Fibroblast of skin of right quadriceps (primary cell): ENCODE measurements at regions not wholly inside any gene's neighbourhood (a gene's known extent, or its start where the extent isn't known, plus 50 kb on each side); places are given as distances from the start of the nearest gene placed in this dataset.
"Not testable (repeated sequence)": the region's sequence is repeated elsewhere in the genome, so short reads cannot be mapped to it uniquely, and the experiment has no call there.

ENCODE experiments used
- DNase-seq: peaks from one replicate; pipeline ENCODE4 v3.0.0-alpha.2; 2013

DNA sequence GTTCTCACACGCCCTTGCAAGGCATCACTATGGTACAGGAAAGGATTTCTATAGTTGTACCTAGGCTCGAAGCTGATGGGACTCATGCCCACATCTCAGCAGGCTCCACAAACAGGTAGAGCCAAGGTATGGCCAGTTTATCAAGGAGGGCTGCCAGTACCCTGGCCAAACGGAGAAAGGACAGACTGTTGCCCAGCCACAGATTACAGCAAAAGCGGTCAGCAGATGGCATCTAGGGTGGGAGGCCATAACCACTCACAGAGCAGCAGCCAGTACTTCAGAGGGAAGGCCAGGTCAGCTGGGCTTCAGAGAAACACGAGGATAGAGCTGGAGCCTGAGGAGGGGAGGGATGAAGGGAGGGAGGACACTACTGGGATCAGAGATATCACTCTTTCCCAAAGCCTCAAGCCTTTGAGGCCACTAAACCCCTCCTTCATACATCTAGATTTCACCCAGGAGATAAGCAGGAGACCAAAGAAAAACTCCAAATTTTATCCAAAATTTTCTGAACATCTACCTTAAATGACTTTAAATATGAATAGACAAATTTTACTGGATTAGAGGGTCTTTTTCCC, 904.2 kb upstream of the NXPH2 start:
- DNase-seq, result no peak

DNA sequence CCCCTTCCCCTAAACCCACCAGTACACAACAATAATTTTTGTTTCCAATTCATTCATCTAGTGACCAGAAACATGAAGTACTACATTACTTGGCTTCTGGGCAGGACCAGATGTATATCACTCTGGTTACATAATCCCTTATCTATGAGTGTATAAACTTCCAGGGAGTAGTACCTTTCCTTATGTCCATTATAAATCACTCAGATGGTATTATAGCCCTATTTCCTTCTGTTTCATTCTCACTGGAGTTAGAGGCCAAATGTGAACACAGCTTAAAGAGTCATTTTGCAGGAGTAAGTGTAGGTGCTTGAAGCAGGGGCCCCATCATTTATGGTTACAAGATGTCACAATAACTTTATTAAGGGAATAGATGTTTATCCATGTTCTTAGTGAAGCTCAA, 894.4 kb upstream of the NXPH2 start:
- DNase-seq, result no peak

DNA sequence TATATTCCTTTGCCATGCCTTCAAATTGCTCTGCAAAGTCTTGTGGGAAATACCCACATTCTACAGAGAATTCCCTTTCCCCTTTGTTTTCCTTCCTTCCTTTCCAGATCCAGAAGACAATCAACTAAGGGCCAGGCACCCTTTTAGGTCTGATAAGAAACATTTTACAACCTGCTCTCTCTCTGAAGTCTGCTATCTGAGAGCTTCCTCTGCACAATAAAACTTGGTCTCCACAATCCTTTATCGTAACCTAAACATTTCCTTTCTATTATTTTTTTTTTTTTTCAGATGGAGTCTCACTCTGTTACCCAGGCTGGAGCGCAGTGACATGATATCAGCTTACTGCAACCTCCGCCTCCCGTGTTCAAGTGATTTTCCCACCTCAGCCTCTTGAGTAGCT, 893.3 kb upstream of the NXPH2 start:
- not testable (repeated sequence) for DNase-seq

DNA sequence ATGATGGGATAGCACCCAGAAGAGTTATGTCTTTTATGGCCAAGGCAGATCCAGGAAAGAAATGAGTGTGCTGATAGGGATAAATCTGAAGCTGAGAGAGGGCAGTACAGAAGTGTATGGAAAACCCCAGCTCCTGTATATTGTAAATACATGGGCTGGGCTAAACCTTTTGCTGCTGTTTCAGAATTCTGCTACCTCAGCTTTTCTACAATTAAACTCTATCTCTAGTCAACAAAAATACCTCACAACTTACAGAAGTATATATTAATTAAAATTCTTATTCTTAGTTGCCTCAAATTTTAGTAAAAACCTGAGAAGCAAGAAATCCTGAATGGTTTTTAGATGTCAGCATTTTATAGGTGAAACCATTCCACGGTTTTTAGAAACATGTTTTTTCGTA, 889.5 kb upstream of the NXPH2 start:
- no peak for DNase-seq

DNA sequence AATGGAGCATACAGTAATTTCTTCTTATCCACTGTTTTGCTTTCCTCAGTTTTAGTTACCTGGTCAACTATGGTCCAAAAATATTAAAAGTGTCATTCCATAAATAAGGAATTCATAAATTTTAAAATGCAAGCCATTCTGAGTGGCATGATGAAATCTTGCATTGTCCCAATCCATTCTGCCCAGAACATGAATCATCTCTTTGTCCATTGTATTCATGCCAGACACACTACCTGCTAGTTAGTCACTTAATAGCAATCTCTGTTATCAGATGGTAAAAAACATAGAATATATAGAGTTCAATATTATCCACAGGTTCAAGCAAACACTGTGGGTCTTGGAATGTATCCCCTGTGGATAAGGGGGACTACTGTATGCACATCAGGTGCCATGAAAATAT, 872.2 kb upstream of the NXPH2 start:
- no peak for DNase-seq

DNA sequence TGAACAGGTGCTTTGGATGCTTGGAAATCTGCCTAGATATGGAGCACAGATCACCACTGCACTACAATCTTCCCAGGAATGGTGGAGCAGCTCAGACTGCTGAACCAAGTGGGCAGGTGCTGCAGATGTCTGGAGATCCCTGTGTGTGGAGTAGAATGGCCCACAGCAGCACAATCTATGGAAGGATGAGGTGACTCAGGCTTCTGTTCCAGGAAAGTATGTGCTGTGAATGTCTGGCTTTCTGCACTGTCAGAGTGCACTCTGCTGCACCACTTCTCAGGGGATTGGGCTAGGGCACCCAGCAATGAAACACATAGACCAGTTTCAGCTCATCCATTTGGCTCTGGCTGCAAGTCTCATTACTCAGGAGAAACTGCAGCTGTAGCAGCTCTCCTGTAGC, 865.4 kb upstream of the NXPH2 start:
- no peak for DNase-seq

DNA sequence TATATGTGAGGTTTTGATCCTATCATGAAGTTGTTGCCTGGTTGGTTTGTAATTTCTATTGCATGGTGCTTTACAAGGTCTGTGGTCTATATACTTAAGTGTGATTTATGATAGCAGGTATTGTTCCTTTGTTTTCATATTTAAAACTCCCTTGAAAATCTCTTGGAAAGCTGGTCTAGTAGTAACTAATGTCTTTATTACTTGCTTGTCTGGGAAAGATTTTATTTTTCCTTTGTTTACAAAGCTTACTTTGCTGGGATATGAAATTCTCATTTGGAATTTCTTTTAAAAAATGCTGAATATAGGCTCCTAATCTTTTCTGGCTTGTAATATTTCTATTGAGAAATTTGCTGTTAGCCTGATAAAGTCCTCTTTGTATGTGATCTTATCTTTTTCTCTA, 862.9 kb upstream of the NXPH2 start:
- no peak for DNase-seq

DNA sequence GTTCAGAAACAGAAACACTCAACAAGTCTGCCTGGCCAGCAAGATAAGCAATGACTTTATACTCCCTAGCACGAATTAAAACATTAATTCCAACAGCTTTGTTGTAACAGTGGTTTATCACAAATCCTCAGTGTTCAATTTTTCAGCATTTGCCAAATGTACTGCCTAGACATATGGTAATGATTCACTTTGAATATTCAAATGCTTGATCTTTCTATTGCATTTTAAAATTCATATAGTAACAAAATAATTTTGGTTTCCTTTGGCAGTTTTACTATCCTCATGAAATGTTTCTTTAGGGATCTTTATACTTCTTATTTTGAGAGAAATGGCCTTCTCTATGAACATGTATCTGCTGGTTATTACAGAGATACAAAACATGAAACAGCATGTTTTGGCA, 851.8 kb upstream of the NXPH2 start:
- DNase-seq, result no peak

DNA sequence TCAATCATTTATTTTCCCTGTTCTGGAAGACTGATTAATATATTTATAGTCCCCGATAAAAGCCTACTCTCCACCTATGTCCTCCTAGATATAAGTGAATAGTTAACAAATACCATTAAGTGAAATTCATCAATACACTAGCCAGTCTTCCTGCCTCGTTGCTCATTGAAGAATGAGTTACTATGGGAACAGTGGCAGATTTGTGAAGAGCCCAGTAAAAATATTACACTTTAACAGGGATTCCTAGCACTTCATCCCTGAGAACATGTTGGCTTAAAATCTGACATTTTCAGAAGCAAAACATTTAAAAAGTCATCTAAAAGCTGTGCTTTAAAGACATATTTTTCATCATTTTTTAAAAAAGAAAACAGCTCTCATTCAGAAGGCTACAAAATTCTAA, 848.7 kb upstream of the NXPH2 start:
- DNase-seq, result no peak

DNA sequence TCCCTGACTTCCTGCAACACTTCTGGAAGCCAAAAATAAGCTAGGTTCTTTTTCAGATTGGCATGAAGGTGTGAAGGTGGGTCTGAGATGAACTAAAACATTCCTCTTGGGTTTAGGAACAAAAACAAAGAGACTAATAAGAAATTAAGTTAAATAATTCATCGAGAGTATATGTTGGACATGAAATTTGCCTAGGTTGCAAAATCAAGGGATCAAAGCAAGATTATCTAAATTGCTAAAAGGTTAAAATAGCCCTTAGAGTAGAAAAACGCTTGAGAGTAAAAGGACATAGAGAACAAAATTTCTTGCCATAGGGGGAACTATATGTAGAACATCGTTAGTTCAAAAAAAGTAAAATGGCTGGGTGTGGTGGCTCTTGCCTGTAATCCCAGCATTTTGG, 845.9 kb upstream of the NXPH2 start:
- no peak for DNase-seq

DNA sequence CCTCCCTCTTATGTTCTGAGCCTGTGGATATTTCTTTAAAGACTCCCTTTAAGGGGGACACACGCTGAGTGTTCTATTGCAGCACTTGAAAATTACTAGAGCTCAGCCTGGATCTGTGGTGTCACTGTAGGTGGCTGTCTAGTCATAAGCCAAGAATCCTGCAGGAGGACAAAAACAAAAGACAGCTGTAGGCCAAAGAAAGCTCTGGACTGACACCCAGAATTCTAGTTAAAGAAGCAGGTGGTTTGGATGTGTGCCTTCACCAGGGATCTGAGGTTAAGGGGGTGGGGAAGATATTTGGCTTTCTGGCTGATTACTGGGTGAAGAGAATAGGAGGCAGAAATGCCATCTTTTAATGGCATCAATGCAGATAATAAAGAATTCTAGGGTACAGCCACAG, 842.5 kb upstream of the NXPH2 start:
- no peak for DNase-seq

DNA sequence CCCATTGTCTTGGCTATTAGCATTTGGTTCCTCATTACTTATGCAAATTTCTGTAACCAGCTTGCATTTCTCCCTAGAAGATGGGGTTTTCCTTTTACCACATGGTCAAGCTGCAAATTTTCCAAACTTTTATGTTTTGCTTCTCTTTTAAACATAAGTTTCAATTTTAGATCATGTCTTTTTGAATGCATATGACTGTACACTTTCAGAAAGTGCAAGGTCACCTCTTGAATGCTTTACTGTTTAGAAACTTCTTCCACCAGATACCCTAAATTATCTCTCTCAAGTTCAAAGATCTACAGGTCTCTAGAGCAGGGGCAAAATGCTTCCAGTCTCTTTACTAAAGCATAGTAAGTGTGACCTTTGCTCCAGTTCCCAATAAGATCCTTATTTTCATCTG, 837.6 kb upstream of the NXPH2 start:
- DNase-seq, result no peak

DNA sequence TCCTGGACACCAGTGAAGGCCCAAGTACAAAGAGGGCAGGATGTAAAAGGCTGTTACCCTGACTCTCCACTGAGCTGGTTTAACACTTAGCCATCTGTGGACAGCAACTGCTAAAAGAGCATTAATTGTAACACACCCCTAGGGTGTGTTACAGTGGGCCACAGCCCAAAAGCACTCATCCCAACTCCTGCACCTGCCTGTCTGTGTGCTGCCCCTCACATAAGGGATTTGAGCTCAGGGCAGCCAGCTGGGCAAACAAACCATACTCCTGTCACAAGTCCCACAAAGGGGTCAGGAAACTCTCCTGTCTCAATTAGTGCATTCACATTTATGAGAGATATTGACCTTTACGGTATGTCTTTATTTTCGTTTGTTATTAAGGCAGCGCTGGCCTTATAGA, 833.1 kb upstream of the NXPH2 start:
- no peak for DNase-seq

DNA sequence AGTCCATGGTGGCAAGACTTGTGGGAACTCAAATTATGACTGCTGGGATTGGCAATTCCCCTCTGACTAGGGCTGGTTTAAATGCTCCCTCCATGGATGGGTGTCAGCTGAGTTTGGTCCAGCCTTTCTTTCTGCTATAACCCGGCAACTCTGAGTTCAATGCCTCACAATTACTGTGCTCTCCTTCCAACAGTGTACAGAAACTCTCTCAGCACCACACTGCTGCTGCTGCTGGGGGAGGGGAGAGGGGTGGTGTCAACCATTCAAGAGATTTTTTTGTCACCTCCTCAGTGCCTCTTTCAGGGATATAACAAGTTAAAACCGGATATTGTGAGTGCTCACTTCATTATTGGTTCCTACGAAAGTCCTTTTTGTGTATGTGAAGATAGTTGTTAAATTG, 830.3 kb upstream of the NXPH2 start:
- no peak for DNase-seq

DNA sequence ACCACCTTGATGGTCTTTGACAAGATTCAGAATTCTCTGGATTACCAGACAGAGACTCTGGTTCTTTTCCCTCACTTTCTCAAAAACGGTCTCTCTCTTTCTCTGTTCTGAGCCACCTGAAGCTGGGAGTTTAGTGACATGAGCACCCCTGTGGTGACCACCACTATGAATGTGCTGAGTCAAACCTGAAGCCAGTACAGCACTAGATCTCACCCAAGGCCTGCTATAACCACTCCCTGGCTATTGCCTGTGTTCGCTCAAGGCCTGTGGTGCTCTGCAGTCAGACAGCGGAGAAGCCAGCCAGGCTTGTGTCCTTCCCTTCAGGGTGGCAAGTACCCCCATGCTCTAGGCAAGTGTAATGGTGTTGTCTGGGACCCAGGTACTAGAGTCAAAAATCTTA, 828.9 kb upstream of the NXPH2 start:
- DNase-seq, result no peak

DNA sequence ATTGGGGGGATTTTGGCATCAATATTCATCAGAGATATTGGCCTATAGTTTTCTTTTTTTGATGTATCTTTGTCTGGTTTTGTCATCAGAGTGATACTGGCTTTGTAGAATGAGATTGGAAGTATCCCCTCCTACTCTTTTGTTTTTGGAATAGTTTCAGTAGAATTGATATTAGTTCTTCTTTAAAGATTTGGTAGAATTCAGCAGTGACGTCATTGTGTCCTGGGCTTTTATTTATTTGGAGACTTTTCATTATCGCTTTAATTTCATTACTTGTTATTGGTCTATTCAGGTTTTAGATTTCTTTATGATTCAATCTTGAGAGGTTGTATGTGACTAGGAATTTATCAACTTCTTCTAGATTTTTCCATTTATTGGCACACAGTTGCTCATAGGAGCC, 825.5 kb upstream of the NXPH2 start:
- DNase-seq, result no peak

DNA sequence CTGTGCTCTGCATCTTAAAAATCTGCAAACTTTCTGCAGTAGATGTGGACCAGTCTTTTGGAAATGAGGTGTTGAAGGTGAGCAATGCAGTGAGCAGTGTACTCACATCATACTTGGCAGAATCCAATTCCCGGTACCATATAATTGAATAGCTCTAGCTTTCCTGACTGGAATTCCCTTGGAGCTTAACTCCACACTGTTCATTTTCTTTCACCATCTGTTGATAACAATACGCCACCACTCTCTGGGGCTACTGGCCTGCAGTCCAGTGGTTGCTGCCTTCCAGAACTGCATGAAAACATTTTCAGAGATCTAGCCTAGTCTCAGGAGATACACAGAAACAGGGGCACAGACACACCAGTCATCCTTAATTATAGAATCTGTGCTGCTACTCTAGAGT, 820.0 kb upstream of the NXPH2 start:
- no peak for DNase-seq

DNA sequence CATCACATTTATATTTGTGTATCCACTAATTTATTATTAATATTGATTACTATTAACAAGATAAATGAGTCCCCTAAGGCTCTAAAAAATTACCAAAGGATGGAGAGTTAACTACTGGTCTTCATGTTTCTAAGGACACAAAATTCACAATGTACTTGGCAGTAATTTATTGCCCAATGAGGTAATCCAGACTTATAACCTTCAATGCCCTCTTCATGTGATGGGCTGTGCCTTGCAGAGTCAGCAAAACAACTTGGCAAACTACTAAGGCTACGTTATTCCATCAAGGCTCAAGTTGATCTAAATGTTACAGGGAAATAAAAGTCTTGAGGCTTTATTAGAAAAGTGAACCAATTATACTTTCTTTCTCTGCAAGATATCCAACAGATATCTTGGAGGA, 804.9 kb upstream of the NXPH2 start:
- DNase-seq, result no peak

DNA sequence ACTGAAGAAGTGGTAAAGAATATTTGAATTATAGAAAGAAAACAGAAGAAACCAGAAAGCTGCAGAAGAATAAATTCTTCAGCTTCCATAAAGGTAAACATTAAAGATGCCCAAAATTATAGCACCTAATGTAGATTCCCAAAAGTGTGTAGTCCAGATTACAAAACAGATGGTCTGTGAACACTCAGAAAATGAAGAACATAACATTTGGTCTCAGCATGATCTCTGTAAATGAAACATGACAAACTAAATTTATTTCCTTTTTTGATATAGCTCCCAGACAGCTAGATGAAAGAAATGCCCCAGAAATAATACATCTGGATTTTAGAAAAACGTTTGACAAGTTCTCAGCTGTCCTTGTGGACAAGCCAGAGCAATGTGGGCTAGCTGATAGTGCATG, 794.2 kb upstream of the NXPH2 start:
- DNase-seq, result no peak

DNA sequence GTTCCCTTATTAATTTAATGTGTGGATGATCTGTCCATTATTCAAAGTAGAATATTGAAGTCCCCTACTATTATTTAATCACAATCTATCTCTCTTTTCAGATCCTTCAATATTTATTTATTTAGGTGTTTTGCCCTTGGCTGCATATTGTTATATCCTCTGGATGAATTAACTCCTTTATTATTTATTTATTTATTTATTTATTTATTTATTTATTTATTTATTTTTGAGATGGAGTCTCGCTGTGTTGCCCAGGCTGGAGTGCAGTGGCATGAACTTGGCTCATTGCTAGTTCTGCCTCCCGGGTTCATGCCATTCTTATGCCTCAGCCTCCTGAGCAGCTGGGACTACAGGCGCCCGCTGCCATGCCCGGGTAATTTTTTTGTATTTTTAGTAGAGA, 776.6 kb upstream of the NXPH2 start:
- DNase-seq, result no peak

DNA sequence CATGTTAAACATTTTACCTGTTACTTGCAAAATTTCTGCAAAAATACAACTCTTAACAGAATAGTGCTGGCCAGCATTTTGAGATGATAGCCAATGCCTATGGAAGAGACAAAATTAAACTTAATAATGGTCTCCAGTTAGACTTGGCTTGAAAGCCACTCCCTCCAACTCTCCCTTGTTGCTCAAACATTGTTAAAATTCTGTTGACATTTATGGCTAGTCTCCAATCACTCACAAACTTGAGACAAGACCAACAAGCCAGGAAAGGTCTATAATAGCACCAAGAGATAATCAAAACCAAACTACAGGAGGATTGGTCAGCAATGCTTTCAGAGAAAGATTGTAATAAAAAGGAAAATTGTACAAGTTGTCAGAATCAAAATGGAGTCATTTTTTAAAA, 770.7 kb upstream of the NXPH2 start:
- no peak for DNase-seq

DNA sequence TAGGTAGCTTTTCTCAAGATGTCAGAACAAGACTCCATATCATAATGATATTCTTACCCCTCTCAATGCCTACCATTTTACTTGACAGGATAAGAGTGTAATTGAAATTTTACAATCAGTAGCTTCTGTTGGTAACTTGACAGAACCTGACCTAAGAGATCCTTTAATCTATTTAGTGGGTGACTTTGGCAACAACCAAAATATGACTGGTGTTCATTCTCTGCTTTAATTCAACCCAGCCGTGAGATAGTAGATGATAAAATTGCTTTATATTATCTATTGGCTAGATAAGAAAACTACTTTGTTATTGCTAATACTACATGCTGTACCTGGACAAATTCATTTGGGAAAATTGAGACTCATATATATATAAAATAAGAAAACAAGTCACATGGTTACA, 770.2 kb upstream of the NXPH2 start:
- DNase-seq, result no peak

DNA sequence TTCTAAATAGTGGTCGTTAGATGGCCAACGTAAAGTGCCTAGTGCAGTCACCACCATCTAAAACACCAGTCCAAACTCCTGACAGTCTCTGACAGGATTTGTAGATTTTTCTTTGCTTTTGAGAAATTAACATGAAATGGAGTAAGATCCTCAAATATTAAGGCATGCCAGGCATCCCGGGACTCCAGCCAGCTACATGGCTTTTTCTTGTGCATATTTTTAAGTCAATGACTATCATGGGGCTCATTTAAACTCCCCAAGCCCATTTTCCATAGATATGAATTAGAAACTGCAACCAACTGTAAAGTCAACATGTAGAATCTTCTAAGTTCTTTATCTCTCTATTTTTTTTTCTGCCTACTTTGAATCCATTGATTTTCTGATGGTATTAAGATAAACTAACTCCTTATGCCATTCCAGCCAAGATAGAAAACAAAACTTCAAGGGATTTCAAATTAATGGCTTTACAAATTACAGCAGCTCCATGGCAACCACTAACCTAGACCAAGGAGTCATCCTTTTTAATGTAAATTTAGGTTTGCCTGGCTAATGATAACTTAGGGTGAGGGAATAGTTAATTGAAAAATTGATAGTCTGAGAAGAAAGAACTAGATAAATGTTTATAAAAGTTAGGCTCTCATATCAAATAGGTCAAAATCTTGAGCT, 764.1 kb upstream of the NXPH2 start:
- no peak for DNase-seq

DNA sequence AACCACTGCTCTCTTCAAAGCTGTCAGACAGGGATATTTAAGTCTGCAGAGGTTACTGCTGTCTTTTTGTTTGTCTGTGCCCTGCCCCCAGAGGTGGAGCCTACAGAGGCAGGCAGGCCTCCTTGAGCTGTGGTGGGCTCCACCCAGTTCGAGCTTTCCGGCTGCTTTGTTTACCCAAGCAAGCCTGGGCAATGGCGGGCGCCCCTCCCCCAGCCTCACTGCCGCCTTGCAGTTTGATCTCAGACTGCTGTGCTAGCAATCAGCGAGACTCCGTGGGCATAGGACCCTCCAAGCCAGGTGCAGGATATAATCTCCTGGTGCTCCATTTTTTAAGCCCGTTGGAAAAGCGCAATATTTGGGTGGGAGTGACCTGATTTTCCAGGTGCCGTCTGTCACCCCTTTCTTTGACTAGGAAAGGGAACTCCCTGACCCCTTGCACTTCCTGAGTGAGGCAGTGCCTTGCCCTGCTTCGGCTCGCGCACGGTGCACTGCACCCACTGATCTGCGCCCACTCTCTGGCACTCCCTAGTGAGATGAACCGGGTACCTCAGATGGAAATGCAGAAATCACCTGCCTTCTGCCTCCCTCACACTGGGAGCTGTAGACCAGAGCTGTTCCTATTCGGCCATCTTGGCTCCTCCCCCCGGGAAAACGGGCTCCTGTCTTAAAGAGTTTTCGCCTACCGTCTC, 758.3 kb upstream of the NXPH2 start:
- not testable (repeated sequence) for DNase-seq

DNA sequence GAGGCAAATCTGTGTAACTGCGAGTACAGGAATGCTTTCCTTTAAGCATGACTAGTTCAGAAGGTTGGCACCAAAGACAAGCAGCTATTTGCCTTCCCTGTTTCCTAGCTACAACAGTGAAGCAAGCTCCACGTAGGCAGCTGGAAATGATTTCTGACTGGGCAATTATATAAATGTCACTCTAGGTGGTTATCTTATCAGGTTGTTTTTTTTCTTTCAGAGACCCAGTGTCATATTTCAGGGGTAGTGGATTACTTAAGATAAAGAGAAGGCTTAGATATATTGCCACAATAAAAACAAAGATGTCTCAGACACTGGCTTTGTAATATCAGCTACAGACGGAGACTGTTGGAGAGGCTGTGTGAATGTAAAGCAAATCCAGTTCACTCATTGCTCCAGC, 748.9 kb upstream of the NXPH2 start:
- no peak for DNase-seq
